ENCODE measurements at regions not wholly inside any gene's neighbourhood (a gene's known extent, or its start where the extent isn't known, plus 50 kb on each side); places are given as distances from the start of the nearest gene placed in this dataset.
"Not testable (repeated sequence)": the region's sequence is repeated elsewhere in the genome, so short reads cannot be mapped to it uniquely, and the experiment has no call there.

DNA sequence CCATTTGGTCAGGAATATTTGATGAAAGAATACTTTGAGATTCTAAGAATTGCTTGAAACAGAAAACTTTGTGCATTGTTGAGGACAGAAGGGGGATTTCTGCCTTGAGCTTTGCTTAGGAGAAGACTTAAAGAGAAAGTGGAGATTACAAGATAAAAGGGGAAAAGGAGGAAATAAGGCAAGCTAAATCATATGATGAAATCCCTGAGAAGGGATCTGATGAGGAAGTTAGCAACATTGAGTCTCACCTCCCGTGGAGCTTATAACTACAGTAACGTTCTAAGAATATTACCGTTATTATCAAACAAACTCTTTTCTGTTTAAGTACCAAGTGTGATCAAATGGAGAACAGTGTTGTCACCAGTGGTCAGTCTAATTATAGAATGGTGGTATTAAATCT, 414.7 kb upstream of the NAALADL2 start:
- no peak for FAIRE-seq

GRCh38 chr3:174457758-174458157, 401.4 kb upstream of the NAALADL2 start:
- no peak for FAIRE-seq
- no peak for DNase-seq (ENCODE audit: low spot score)

More for the DNA sequence above, 414.7 kb upstream of the NAALADL2 start:
- no peak for DNase-seq (ENCODE audit: low spot score)

DNA sequence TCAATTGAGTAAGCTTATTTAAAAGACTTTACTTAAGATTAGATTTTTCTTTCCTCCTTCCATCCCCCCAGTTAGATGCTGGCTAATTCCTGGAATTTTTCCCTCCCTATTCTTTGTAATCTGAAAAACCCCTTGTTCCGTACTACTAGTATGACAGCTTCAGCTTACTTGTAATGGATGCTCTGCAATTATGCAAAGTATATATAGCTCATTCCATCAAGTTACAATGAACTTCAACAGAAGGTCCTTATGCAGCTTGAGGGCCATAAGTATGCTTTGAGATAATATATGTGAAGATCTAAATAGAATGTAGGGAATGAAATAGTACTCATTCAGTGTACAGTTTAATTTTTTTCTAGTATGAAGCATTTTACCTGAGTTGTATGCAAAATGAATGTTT, 398.3 kb upstream of the NAALADL2 start:
- no peak for FAIRE-seq

GRCh38 chr3:174462916-174463315, 396.2 kb upstream of the NAALADL2 start:
- no peak for FAIRE-seq
- no peak for DNase-seq (ENCODE audit: low spot score)

More for the DNA sequence above, 398.3 kb upstream of the NAALADL2 start:
- DNase-seq (ENCODE audit: low spot score) = no peak

- FAIRE-seq = no peak
- no peak for DNase-seq (ENCODE audit: low spot score)
Observed at GRCh38 chr3:174465177-174465576, 394.0 kb upstream of the NAALADL2 start.

GRCh38 chr3:174466471-174467054, 392.6 kb upstream of the NAALADL2 start:
- FAIRE-seq = no peak
- no peak for DNase-seq (ENCODE audit: low spot score)

GRCh38 chr3:174477491-174477890, 381.6 kb upstream of the NAALADL2 start:
- FAIRE-seq (no peak), DNase-seq (ENCODE audit: low spot score) (no peak)

DNA sequence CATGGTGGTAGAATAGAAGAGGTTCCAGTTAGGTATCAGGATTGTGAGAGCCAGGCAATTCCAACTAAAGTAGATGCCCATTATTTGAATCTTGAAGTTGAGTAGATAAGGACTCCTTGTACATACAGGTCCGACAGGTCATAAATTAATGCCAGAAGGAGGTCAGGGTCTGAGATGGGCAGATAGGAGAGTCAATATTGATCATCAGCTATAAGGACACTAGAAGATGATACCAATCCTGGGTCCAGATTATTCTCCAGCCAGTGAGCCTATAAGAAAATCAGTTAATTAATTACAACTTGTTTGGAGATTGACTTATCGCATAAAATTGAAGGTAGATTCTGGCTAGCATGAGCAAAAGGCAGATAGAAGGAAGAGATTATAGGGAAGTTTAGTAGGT, 378.4 kb upstream of the NAALADL2 start:
- DNase-seq (ENCODE audit: low spot score) (no peak), FAIRE-seq (no peak)

GRCh38 chr3:174482541-174482940, 376.6 kb upstream of the NAALADL2 start:
- FAIRE-seq (no peak), DNase-seq (ENCODE audit: low spot score) (no peak)

DNA sequence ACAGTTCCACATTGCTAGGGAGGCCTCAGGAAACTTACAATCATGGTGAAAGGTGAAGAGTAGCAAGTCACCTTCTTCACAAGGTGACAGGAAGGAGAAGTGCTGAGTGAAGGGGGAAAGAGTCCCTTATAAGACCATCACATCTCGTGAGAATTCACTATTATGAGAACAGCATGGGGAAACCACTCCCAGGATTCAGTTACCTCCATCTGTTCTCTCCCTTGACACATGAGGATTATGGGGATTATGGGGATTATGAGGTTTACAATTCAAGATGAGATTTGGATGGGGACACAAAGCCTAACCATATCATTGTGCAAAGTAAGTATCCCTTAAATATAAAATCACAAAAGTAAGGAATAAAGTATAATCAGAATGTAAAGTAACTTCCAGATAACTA, 375.9 kb upstream of the NAALADL2 start:
- DNase-seq (ENCODE audit: low spot score) (no peak), FAIRE-seq (no peak)

GRCh38 chr3:174483856-174484255, 375.3 kb upstream of the NAALADL2 start:
- FAIRE-seq; DNase-seq (ENCODE audit: low spot score): not testable (repeated sequence)

GRCh38 chr3:174488527-174488926, 370.6 kb upstream of the NAALADL2 start:
- DNase-seq (ENCODE audit: low spot score) (no peak), FAIRE-seq (no peak)

- DNase-seq (ENCODE audit: low spot score) = no peak
- FAIRE-seq = no peak
Observed at GRCh38 chr3:174495311-174495710, 363.8 kb upstream of the NAALADL2 start.

DNA sequence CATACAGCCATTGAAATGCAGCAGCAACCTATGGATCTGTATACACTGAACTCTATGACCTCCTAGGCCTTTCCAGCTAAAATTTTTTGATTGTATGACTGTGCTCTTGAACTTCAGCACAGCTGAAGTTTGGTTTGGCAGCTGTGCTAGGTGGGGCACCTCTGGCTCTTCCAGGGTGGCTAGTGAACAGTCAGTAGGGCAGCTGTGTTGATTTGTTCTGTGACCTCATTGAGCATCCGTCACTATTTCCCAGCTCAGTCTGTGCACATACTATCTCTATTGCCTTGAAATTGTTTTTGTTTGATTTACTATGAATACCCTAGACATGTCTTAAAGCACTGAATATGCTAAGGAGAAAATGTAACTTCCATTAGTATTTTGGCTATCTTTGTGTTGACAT, 363.2 kb upstream of the NAALADL2 start:
- no peak for FAIRE-seq
- DNase-seq (ENCODE audit: low spot score) = no peak

- DNase-seq (ENCODE audit: low spot score) (no peak), FAIRE-seq (no peak)
Observed at GRCh38 chr3:174498638-174499037, 360.5 kb upstream of the NAALADL2 start.

DNA sequence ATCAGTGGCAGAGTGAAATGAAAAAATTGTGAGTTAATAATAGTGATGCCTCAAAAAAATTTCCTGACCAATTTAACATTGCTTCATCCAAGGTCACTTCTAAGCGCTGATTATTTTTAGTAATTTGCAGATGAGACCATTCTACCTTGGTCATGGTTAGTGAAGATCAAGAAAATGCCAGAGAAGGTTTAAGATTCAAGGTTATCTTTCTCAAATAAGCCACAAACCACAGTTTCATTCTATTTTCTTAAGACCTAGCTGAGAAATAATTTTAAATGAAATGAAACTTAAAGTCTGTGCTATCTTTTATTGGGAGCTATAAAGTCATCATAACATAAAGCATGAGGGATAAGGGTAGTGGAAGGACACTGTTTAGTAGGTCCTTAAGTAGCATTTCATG, 353.9 kb upstream of the NAALADL2 start:
- FAIRE-seq (no peak), DNase-seq (ENCODE audit: low spot score) (no peak)

DNA sequence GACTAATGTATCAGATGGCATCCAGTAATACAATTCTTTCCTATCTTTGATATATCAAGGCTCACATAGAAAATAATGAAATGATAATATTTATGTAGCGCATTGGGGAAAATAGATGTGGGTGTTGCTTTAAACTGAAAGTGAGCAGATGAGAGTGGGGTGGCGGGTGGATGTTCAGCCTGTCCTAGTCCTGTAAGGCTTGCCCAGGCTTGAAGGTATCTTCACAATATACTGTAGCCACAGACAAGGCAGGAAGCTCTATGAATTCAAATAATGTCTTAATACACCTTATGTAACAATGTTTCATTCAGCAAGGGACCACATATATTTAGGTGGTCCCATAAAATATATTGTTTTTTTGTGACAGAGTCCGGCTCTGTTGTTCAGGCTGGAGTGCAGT, 334.9 kb upstream of the NAALADL2 start:
- DNase-seq (ENCODE audit: low spot score) = no peak
- no peak for FAIRE-seq

DNA sequence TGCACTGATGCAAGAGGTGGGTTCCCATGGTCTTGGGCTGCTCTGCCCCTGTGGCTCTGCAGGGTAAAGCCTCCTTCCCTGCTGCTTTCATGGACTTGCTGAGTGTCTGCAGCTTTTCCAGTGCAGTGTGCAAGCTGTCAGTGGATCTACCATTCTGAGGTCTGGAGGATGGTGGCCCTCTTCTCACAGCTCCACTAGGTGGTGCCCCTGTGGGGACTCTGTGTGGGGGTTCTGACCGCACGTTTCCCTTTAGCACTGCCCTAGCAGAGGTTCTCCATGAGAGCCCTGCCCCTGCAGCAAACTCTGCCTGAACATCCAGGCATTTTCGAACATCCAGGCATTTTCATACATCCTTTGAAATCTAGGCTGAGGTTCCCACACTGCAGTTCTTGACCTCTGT, 329.8 kb upstream of the NAALADL2 start:
- DNase-seq (ENCODE audit: low spot score) (no peak), FAIRE-seq (no peak)

DNA sequence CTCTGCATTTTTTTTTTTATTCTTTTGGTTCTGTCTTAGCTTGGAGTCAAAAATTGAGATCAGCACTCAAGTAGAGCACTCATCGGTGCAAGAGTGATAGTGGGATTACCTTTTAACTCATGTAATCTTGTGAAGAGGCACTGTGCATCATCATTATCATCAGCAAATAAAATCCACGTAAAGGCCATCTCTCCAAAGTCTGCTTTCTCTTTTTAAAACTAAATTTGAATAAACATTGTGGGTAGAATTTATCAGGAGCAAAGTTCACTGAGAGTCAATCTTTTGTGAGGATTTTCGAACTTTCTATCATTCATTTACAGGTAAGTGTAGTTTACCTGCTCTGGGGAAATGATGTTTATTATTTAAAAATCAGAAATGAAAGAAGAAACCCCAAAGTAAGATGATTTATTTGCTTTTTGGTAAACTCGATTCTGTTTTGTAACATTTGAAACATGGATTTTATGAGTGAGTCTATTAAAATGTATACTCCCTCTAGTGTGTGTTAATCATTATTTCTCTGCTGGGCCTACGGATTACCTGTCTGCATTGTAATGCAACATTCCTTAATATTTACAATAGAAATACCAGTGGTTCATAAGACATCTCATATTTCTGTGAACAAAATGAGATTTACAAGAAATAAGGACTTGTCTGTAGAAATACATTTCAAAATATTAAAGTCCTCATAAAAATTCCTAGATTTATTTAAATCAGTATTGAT, 327.7 kb upstream of the NAALADL2 start:
- no peak for DNase-seq (ENCODE audit: low spot score)
- FAIRE-seq = no peak

- DNase-seq (ENCODE audit: low spot score) = no peak
- FAIRE-seq = no peak
Observed at GRCh38 chr3:174532216-174532615, 326.9 kb upstream of the NAALADL2 start.

DNA sequence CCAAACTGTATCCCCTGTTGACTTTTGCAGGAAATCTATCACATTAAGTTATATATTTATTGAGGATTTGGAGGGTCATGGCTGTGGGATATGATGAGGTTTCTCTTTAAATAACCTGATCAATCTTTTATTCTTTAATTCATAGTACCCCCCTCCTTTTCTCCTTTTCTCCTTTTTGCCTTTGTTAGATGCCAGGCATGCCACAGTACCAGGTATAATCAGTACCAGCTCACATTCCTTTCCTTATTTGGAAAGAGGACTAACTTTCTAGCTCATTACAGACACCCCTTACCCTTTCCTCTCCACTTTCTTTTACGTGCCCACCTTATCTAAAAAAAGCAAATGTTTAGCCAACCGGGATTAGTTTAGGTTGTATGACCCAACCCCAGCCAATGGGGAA, 326.4 kb upstream of the NAALADL2 start:
- FAIRE-seq = no peak
- no peak for DNase-seq (ENCODE audit: low spot score)

- FAIRE-seq = no peak
Observed at GRCh38 chr3:174533286-174533685, 325.8 kb upstream of the NAALADL2 start.

GRCh38 chr3:174536319-174536718, 322.8 kb upstream of the NAALADL2 start:
- no peak for FAIRE-seq

More at GRCh38 chr3:174533286-174533685, 325.8 kb upstream of the NAALADL2 start:
- peak; percentile 3 for DNase-seq (ENCODE audit: low spot score)

More at GRCh38 chr3:174536319-174536718, 322.8 kb upstream of the NAALADL2 start:
- DNase-seq (ENCODE audit: low spot score) = no peak

All from urothelium cell line (cell line).